ENCODE measurements at regions not wholly inside any gene's neighbourhood (a gene's known extent, or its start where the extent isn't known, plus 50 kb on each side); places are given as distances from the start of the nearest gene placed in this dataset.

GRCh38 chr15:88337993-88338392 is 81.5 kb upstream of the NTRK3 start:
- no peaks in the 10 kb centered on the region for H3K36me3 ChIP-seq (ENCODE audit: insufficient read depth, low read length)
- H3K4me3 ChIP-seq (ENCODE audit: low read depth, low read length), result no peak overlapping the region
- H3K4me1 ChIP-seq (ENCODE audit: control insufficient read depth, insufficient read depth, low read length, unreplicated experiment), result no peaks in the 10 kb centered on the region
- H2AFZ ChIP-seq (ENCODE audit: low read length, unreplicated experiment), result no peak overlapping the region
- H3K27ac ChIP-seq (ENCODE audit: low read depth, low read length), result no peak overlapping the region
- no peaks in the 10 kb centered on the region for H3K79me2 ChIP-seq (ENCODE audit: control insufficient read depth, insufficient read depth, low read length, unreplicated experiment)
- H3K27me3 ChIP-seq (ENCODE audit: insufficient read depth, low read length), result no peaks in the 10 kb centered on the region

- Histone ChIP-seq H3K4me1 (ENCODE audit: control insufficient read depth, insufficient read depth, low read length, unreplicated experiment) (no peaks in the 10 kb centered on the region), H2AFZ (ENCODE audit: low read length, unreplicated experiment) (no peak overlapping the region)
Observed at GRCh38 chr15:88335074-88335473, 78.5 kb upstream of the NTRK3 start.

GRCh38 chr15:88334436-88334835 is 77.9 kb upstream of the NTRK3 start:
- Histone ChIP-seq H3K4me1 (ENCODE audit: control insufficient read depth, insufficient read depth, low read length, unreplicated experiment) (no peaks in the 10 kb centered on the region), H3K4me3 (ENCODE audit: low read depth, low read length) (no peak overlapping the region), H3K27me3 (ENCODE audit: insufficient read depth, low read length) (no peaks in the 10 kb centered on the region), H3K79me2 (ENCODE audit: control insufficient read depth, insufficient read depth, low read length, unreplicated experiment) (no peaks in the 10 kb centered on the region), H2AFZ (ENCODE audit: low read length, unreplicated experiment) (no peak overlapping the region), H3K36me3 (ENCODE audit: insufficient read depth, low read length) (no peaks in the 10 kb centered on the region), H3K27ac (ENCODE audit: low read depth, low read length) (no peak overlapping the region)

More at GRCh38 chr15:88335074-88335473, 78.5 kb upstream of the NTRK3 start:
- Histone ChIP-seq H3K4me3 (ENCODE audit: low read depth, low read length) (no peak overlapping the region), H3K27ac (ENCODE audit: low read depth, low read length) (no peak overlapping the region), H3K36me3 (ENCODE audit: insufficient read depth, low read length) (no peaks in the 10 kb centered on the region), H3K27me3 (ENCODE audit: insufficient read depth, low read length) (no peaks in the 10 kb centered on the region), H3K79me2 (ENCODE audit: control insufficient read depth, insufficient read depth, low read length, unreplicated experiment) (no peaks in the 10 kb centered on the region)

- Histone ChIP-seq H3K36me3 (ENCODE audit: insufficient read depth, low read length) (no peaks in the 10 kb centered on the region), H3K27me3 (ENCODE audit: insufficient read depth, low read length) (no peaks in the 10 kb centered on the region), H3K27ac (ENCODE audit: low read depth, low read length) (no peak overlapping the region), H2AFZ (ENCODE audit: low read length, unreplicated experiment) (no peak overlapping the region), H3K79me2 (ENCODE audit: control insufficient read depth, insufficient read depth, low read length, unreplicated experiment) (no peaks in the 10 kb centered on the region), H3K4me3 (ENCODE audit: low read depth, low read length) (no peak overlapping the region), H3K4me1 (ENCODE audit: control insufficient read depth, insufficient read depth, low read length, unreplicated experiment) (no peaks in the 10 kb centered on the region)
Observed at GRCh38 chr15:88331291-88331690, 74.8 kb upstream of the NTRK3 start.

GRCh38 chr15:88326924-88327323 is 70.4 kb upstream of the NTRK3 start:
- H2AFZ ChIP-seq (ENCODE audit: low read length, unreplicated experiment), result no peak overlapping the region
- H3K27me3 ChIP-seq (ENCODE audit: insufficient read depth, low read length), result no peaks in the 10 kb centered on the region
- H3K4me1 ChIP-seq (ENCODE audit: control insufficient read depth, insufficient read depth, low read length, unreplicated experiment), result no peaks in the 10 kb centered on the region
- no peaks in the 10 kb centered on the region for H3K36me3 ChIP-seq (ENCODE audit: insufficient read depth, low read length)
- no peak overlapping the region for H3K27ac ChIP-seq (ENCODE audit: low read depth, low read length)
- H3K79me2 ChIP-seq (ENCODE audit: control insufficient read depth, insufficient read depth, low read length, unreplicated experiment), result no peaks in the 10 kb centered on the region
- H3K4me3 ChIP-seq (ENCODE audit: low read depth, low read length), result no peak overlapping the region

- H2AFZ ChIP-seq (ENCODE audit: low read length, unreplicated experiment), result no peak overlapping the region
- no peak overlapping the region for H3K27ac ChIP-seq (ENCODE audit: low read depth, low read length)
- H3K4me1 ChIP-seq (ENCODE audit: control insufficient read depth, insufficient read depth, low read length, unreplicated experiment), result no peaks in the 10 kb centered on the region
- H3K4me3 ChIP-seq (ENCODE audit: low read depth, low read length), result no peak overlapping the region
- no peaks in the 10 kb centered on the region for H3K36me3 ChIP-seq (ENCODE audit: insufficient read depth, low read length)
- no peaks in the 10 kb centered on the region for H3K79me2 ChIP-seq (ENCODE audit: control insufficient read depth, insufficient read depth, low read length, unreplicated experiment)
- H3K27me3 ChIP-seq (ENCODE audit: insufficient read depth, low read length), result no peaks in the 10 kb centered on the region
Observed at GRCh38 chr15:88324741-88325065, 68.2 kb upstream of the NTRK3 start.

GRCh38 chr15:88323976-88324740 is 67.6 kb upstream of the NTRK3 start:
- H3K4me3 ChIP-seq (ENCODE audit: low read depth, low read length), result no peak overlapping the region
- no peaks in the 10 kb centered on the region for H3K79me2 ChIP-seq (ENCODE audit: control insufficient read depth, insufficient read depth, low read length, unreplicated experiment)
- no peaks in the 10 kb centered on the region for H3K27me3 ChIP-seq (ENCODE audit: insufficient read depth, low read length)
- no peaks in the 10 kb centered on the region for H3K36me3 ChIP-seq (ENCODE audit: insufficient read depth, low read length)
- H3K4me1 ChIP-seq (ENCODE audit: control insufficient read depth, insufficient read depth, low read length, unreplicated experiment), result no peaks in the 10 kb centered on the region
- H3K27ac ChIP-seq (ENCODE audit: low read depth, low read length), result no peak overlapping the region
- no peak overlapping the region for H2AFZ ChIP-seq (ENCODE audit: low read length, unreplicated experiment)

- no peaks in the 10 kb centered on the region for H3K36me3 ChIP-seq (ENCODE audit: insufficient read depth, low read length)
- H3K79me2 ChIP-seq (ENCODE audit: control insufficient read depth, insufficient read depth, low read length, unreplicated experiment), result no peaks in the 10 kb centered on the region
- H3K4me1 ChIP-seq (ENCODE audit: control insufficient read depth, insufficient read depth, low read length, unreplicated experiment), result no peaks in the 10 kb centered on the region
- no peaks in the 10 kb centered on the region for H3K27me3 ChIP-seq (ENCODE audit: insufficient read depth, low read length)
- H3K27ac ChIP-seq (ENCODE audit: low read depth, low read length), result no peak overlapping the region
- no peak overlapping the region for H2AFZ ChIP-seq (ENCODE audit: low read length, unreplicated experiment)
- H3K4me3 ChIP-seq (ENCODE audit: low read depth, low read length), result no peak overlapping the region
Observed at GRCh38 chr15:88323468-88323867, 66.9 kb upstream of the NTRK3 start.

GRCh38 chr15:88322461-88322860 is 65.9 kb upstream of the NTRK3 start:
- Histone ChIP-seq H2AFZ (ENCODE audit: low read length, unreplicated experiment) (no peak overlapping the region), H3K4me3 (ENCODE audit: low read depth, low read length) (no peak overlapping the region), H3K79me2 (ENCODE audit: control insufficient read depth, insufficient read depth, low read length, unreplicated experiment) (no peaks in the 10 kb centered on the region), H3K36me3 (ENCODE audit: insufficient read depth, low read length) (no peaks in the 10 kb centered on the region), H3K27me3 (ENCODE audit: insufficient read depth, low read length) (no peaks in the 10 kb centered on the region), H3K4me1 (ENCODE audit: control insufficient read depth, insufficient read depth, low read length, unreplicated experiment) (no peaks in the 10 kb centered on the region), H3K27ac (ENCODE audit: low read depth, low read length) (no peak overlapping the region)

- Histone ChIP-seq H3K27ac (ENCODE audit: low read depth, low read length) (no peak overlapping the region), H3K27me3 (ENCODE audit: insufficient read depth, low read length) (no peaks in the 10 kb centered on the region), H3K79me2 (ENCODE audit: control insufficient read depth, insufficient read depth, low read length, unreplicated experiment) (no peaks in the 10 kb centered on the region), H2AFZ (ENCODE audit: low read length, unreplicated experiment) (no peak overlapping the region), H3K4me3 (ENCODE audit: low read depth, low read length) (no peak overlapping the region), H3K4me1 (ENCODE audit: control insufficient read depth, insufficient read depth, low read length, unreplicated experiment) (no peaks in the 10 kb centered on the region), H3K36me3 (ENCODE audit: insufficient read depth, low read length) (no peaks in the 10 kb centered on the region)
Observed at GRCh38 chr15:88321271-88321670, 64.7 kb upstream of the NTRK3 start.

- Histone ChIP-seq H2AFZ (ENCODE audit: low read length, unreplicated experiment) (no peak overlapping the region), H3K79me2 (ENCODE audit: control insufficient read depth, insufficient read depth, low read length, unreplicated experiment) (no peaks in the 10 kb centered on the region), H3K27me3 (ENCODE audit: insufficient read depth, low read length) (no peaks in the 10 kb centered on the region), H3K36me3 (ENCODE audit: insufficient read depth, low read length) (no peaks in the 10 kb centered on the region), H3K4me1 (ENCODE audit: control insufficient read depth, insufficient read depth, low read length, unreplicated experiment) (no peaks in the 10 kb centered on the region), H3K4me3 (ENCODE audit: low read depth, low read length) (no peak overlapping the region), H3K27ac (ENCODE audit: low read depth, low read length) (no peak overlapping the region)
Observed at GRCh38 chr15:88316586-88316985, 60.0 kb upstream of the NTRK3 start.

Measured in ACC112 (cell line).